HG02623 (cell line): ENCODE measurements at regions not wholly inside any gene's neighbourhood (a gene's known extent, or its start where the extent isn't known, plus 50 kb on each side); places are given as distances from the start of the nearest gene placed in this dataset.

Source experiments
- ATAC-seq: cut with Tn5 transposase; IDR thresholded peaks from one replicate; pipeline ENCODE4 v1.9.1; 2021; ENCODE audit warnings: moderate library complexity; ENCODE audit not compliant: unreplicated experiment

GRCh38 chr3:182244222-182244971 is 532.7 kb downstream of the SOX2 start:
- no peak for ATAC-seq

GRCh38 chr3:182245059-182245458 is 533.3 kb downstream of the SOX2 start:
- no peak for ATAC-seq

- no peak for ATAC-seq
Observed at GRCh38 chr3:182246870-182247269, 535.1 kb downstream of the SOX2 start.

GRCh38 chr3:182248349-182248880 is 536.7 kb downstream of the SOX2 start:
- no peak for ATAC-seq

GRCh38 chr3:182252802-182253201 is 540.5 kb upstream of the ATP11B start:
- ATAC-seq, result no peak

DNA sequence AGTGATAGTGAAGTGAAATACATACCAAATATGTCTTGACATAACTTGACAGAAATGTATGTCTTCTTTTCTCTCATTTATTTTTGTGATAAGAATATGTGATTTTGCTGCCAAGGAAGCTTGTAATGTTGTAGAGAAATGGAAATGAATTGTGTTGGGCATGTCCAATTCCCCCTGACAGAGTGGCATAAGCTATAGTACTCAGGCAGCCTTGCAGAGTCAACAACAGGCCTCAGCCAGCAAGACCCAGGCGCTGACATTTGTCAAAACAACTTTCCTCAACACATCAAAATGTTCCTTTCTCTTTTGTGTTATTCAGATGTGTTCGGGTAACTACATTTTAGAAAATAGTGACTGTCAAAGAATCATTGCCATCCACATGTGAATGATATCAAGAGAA is 538.1 kb upstream of the ATP11B start:
- ATAC-seq, result no peak

GRCh38 chr3:182257361-182257760 is 535.9 kb upstream of the ATP11B start:
- ATAC-seq, result no peak

DNA sequence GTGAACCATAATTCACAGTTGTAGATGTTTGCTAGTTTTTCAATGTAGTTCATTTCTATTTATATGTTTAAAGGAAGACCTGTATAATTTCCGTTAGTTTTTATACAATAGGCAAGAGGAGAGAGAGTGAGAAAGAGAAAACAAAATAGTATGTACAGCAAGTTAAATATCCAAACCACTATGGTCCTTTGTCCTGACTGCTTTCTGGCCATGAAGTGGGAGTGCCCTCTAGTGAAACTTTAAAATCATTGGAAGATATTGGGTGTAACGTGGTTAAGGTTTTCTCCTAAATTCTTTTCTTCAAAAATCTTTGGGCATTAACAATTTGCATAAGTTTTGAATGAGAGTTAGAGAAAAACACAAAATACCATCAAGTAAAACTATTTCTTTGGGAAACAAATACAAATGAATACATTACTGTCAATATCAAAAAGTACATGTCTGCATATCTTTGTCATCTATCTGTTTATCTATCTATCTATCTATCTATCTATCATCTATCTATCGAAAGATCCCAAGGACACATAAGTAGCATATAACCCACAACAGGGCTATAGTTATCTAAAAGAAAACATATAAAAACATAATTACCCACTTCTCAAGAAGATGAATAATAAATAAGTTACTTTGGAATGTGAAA is 534.6 kb upstream of the ATP11B start:
- ATAC-seq, result peak; percentile 57

GRCh38 chr3:182259579-182259978 is 533.7 kb upstream of the ATP11B start:
- no peak for ATAC-seq

DNA sequence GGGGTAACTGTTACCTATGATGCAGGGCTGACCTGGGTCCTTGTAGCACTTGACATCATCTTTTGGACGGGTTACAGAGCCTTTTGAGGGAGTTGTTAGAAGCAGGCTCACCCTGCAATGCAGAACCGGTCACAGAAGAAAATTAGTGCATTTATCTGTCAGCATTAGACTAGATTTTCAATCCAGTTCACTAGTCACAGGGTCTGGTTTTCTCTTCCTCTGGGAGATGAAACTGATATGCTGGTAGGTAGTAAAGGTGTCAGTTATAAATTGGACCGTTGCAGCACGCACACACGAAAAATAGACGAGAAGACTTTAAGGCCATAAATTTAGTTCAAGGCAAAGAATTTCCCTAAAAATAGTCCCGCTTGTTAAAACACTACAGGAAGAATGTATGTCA is 532.3 kb upstream of the ATP11B start:
- no peak for ATAC-seq

- ATAC-seq, result no peak
Observed at GRCh38 chr3:182268711-182269110, 524.6 kb upstream of the ATP11B start.

GRCh38 chr3:182276512-182276911 is 516.8 kb upstream of the ATP11B start:
- no peak for ATAC-seq

GRCh38 chr3:182284793-182285192 is 508.5 kb upstream of the ATP11B start:
- ATAC-seq, result no peak

GRCh38 chr3:182292591-182292990 is 500.7 kb upstream of the ATP11B start:
- ATAC-seq, result no peak

DNA sequence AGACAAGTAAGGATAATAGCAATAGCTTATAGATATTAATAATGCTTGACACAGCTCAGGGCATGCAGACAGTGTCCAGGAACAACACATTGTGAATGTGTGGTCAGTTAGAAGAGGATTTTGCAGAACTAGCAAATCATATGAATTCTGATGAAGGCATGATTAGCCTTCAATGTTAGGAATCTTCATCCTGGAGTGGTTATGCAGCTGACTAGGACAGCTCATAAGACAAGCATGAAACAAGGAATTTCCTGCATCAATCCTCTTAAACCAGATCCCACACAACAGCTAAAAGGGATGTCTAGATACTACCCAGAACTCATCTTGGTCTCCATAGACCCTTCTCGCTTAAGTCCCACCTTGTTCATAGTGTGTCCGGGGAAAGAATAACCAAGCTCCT is 499.0 kb upstream of the ATP11B start:
- ATAC-seq, result no peak

DNA sequence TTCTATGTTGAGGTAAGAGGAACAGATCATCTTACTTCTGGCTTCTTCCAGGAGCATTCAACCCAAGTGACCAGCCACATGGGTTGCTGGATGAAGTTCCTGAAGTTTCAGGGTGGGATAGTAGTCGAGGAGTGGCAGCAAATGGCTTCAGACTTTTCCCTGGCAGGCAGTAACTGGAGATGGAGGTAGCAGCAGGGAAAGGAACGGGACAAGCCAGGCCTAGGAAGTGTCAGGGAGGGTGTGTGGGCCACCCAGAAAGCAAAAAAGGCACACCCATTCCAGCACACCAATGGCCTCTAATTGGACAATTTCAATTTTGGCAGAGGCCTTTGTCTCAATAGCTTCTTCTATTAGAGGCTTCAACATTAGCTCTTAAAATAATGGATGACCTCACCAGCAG is 498.6 kb upstream of the ATP11B start:
- ATAC-seq, result no peak

DNA sequence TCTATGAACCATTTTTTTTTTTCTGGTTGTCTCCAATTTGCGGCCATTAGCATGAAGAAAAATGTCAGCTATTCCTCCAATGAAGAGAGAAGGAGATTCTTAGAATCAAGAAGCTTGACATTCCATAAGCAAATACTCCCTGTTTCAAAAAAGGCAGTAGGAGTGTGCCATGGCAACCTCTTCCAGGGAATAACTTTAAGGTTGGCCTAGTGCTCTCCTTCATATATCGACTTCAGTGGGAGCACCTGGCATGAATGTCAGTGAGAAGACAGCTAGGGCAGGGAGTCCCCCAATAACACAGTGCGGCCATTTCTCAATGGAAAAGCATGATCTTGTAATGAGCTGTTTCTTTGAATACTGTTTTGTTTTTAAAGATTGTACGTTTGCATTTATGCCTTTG is 493.0 kb upstream of the ATP11B start:
- no peak for ATAC-seq

DNA sequence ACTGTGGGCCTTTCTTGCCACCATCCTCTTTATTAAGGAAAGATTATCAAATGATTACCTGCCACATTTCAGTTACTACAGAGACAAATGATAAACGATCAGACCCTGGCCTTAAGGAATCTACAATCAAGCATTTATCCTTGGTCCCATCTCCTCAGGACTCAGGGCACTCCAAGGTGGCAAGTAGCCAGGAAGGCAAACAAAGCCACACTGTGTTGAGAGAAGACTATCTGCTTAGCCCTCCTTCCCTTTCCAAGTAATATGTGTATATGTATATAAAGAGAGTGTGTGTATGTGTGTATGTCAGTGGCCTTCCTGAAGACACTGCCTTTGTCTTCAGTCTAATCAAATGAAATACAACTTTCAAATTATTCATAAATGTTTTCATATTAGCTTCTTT is 490.1 kb upstream of the ATP11B start:
- no peak for ATAC-seq

DNA sequence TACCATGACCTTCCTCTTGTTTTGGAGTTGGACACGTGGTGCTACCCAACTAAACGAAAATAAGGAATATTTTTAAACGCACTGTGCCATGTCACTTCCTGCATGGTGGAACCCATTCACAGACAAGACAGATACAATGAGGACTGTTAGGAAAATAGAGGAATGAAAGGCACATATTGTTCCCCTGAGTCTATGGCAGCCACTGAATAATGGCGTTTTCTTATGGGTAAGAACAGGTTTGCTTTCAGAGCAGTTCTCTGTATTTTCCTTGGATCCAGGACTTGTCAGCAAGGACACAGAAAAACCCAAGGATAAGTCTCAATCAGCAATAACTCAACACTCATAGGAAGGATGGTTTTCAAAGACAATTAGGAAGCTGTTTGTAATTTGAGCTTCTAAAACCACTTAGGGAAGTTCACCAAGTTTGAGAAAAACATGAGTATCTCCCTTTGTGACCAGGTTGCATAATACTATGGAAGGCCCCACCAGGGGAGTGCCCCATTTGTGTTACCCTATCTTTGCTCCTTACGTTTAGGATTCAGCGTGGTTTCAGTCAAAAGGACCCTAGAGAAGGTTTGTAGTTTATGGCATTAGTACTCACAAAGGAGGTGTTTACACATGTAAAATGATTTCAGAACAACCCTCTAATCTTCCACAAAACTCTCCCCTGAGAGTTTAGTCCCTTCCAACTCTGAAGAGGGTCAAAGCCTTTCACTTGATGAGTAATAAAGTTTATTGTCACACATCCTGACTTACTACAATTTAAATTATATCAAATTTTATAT is 487.2 kb upstream of the ATP11B start:
- ATAC-seq, result no peak

GRCh38 chr3:182308328-182308727 is 485.0 kb upstream of the ATP11B start:
- no peak for ATAC-seq

DNA sequence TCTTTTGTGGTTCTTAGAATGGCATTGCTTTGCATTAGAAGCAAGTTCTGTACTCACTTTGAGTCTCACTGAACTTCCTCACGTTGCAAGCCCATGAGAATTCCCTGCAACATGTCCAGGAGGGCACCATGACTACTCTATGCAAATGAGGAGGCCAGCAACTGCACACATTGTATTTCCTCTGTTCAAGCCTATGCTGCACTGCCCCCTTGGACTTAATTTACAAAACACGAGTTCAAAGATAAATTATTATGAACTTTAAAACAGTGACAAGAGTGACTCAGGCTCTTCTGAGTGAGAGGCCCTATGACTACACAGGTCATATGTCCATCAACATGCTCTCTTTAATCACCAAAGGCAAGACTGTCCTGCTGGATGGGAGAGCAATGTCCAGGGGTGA is 484.2 kb upstream of the ATP11B start:
- ATAC-seq, result no peak

DNA sequence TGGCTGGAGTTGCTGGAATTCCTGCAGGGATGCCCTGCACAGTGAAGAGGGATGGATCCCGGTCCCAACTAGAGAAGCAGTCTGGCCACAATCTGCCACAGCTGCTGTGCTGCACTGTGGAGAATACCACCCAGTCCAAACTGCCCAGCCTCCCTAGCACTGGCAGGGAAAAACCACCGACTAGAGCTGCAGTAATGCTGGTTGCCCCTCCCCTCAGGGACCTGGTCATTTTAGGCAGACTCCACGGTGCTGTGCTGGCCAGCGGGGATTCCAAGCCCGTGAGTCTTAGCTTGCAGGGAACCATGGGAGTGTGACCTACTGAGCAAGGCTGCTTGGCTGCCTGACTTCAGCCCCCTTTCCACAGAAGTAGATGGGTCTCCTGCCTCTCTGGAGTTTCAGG is 478.0 kb upstream of the ATP11B start:
- ATAC-seq, result no peak
